ENCODE measurements at regions not wholly inside any gene's neighbourhood (a gene's known extent, or its start where the extent isn't known, plus 50 kb on each side); places are given as distances from the start of the nearest gene placed in this dataset.

GRCh38 chr2:66058675-66059074, 376.2 kb upstream of the MEIS1 start:
- H3K9me3 ChIP-seq, result no peaks in the 10 kb centered on the region
- H3K27ac ChIP-seq (ENCODE audit: low read depth in 2 of 2, low read length in 1 of 2), result no peak overlapping the region
- TF ChIP-seq FOXJ3 (CRISPR knock-in tag; IDR thresholded peaks at IDR 0.05) (no peak), ZBTB33 (IDR thresholded peaks at IDR 0.05; ENCODE audit: borderline replicate concordance, low read depth) (no peak)
- no peaks in the 10 kb centered on the region for H3K79me2 ChIP-seq (ENCODE audit: insufficient read depth)
- H3K4me3 ChIP-seq (ENCODE audit: low read depth in 2 of 2, low read length in 1 of 2), result no peak overlapping the region
- no peaks in the 10 kb centered on the region for H3K27me3 ChIP-seq (ENCODE audit: insufficient read depth)
- H3K9me2 ChIP-seq, result no peaks in the 10 kb centered on the region
- ChIA-PET POLR2A (no interaction called here), CTCF (no interaction called here)
- H3F3A ChIP-seq (replicated peaks; ENCODE audit: insufficient read depth), result no peaks in the 10 kb centered on the region
- H3K9ac ChIP-seq, result no peak overlapping the region
- H4K20me1 ChIP-seq (ENCODE audit: insufficient read depth), result no peaks in the 10 kb centered on the region
- no peak overlapping the region for H2AFZ ChIP-seq (ENCODE audit: low read depth)
- peaks cover 0 to 2% of the 10 kb centered on the region in 2 experiments; a peak in 2 of 4 replicates for H3K4me1 ChIP-seq (ENCODE audit: control insufficient read depth in 1 of 2, insufficient read depth in 2 of 2, low read depth in 1 of 2, low read length in 1 of 2)
- no peak overlapping the region; the same call in 1 of the 2 replicates for H3K4me2 ChIP-seq
- H3K36me3 ChIP-seq (replicated peaks in 1 of 2; ENCODE audit: control insufficient read depth in 1 of 2, insufficient read depth in 2 of 2, low read length in 1 of 2), result no peaks in the 10 kb centered on the region
- DNase-seq, result no peak
- WGBS (ENCODE audit: low lambda C conversion rate), result 73% methylated on average over 4 of the region's 4 CpGs

GRCh38 chr2:66057844-66058243, 377.1 kb upstream of the MEIS1 start:
- Histone ChIP-seq H3F3A (replicated peaks; ENCODE audit: insufficient read depth) (no peaks in the 10 kb centered on the region), H4K20me1 (ENCODE audit: insufficient read depth) (no peaks in the 10 kb centered on the region), H3K27ac (ENCODE audit: low read depth in 2 of 2, low read length in 1 of 2) (no peak overlapping the region; a peak in 1 of 4 replicates), H3K9me2 (no peaks in the 10 kb centered on the region), H3K27me3 (ENCODE audit: insufficient read depth) (no peaks in the 10 kb centered on the region), H3K4me2 (no peak overlapping the region), H3K79me2 (ENCODE audit: insufficient read depth) (no peaks in the 10 kb centered on the region), H3K4me1 (ENCODE audit: control insufficient read depth in 1 of 2, insufficient read depth in 2 of 2, low read depth in 1 of 2, low read length in 1 of 2) (peaks cover 0 to 2% of the 10 kb centered on the region in 2 experiments; a peak in 2 of 4 replicates), H3K9ac (no peak overlapping the region), H2AFZ (ENCODE audit: low read depth) (no peak overlapping the region), H3K9me3 (no peaks in the 10 kb centered on the region), H3K4me3 (ENCODE audit: low read depth in 2 of 2, low read length in 1 of 2) (no peak overlapping the region), H3K36me3 (replicated peaks in 1 of 2; ENCODE audit: control insufficient read depth in 1 of 2, insufficient read depth in 2 of 2, low read length in 1 of 2) (no peaks in the 10 kb centered on the region)
- ChIA-PET CTCF (interaction anchor here (0.6 kb wide), 1 partner anchor 148 kb away, joined by 3 read pairs; no protein-coding TSS in a partner anchor), POLR2A (no interaction called here)
- TF ChIP-seq TAF1 (IDR thresholded peaks at IDR 0.05; ENCODE audit: borderline replicate concordance, low read depth, low read length), result no peak
- no peak for TF ChIP-seq MXI1 (IDR thresholded peaks at IDR 0.05; ENCODE audit: low read depth, low read length)
- no peak for TF ChIP-seq MEF2A (IDR thresholded peaks at IDR 0.05; ENCODE audit: borderline replicate concordance, low read depth)
- no peak for TF ChIP-seq RAD21 (IDR thresholded peaks at IDR 0.05; ENCODE audit: low read length)
- no peak for TF ChIP-seq RFX5 (IDR thresholded peaks at IDR 0.05; ENCODE audit: low read length)
- no peak for TF ChIP-seq PBX3 (IDR thresholded peaks at IDR 0.05)
- no peak for TF ChIP-seq EZH2phosphoT487 (IDR thresholded peaks at IDR 0.05; ENCODE audit: borderline replicate concordance, low read depth)
- no peak for TF ChIP-seq POLR2AphosphoS5 (IDR thresholded peaks at IDR 0.05; ENCODE audit: low read depth, low read length)
- no peak for TF ChIP-seq FOXJ3 (CRISPR knock-in tag; IDR thresholded peaks at IDR 0.05)
- 0 out of 2 replicates have a peak, but pooled peaks have one; percentile 31 for TF ChIP-seq GATA2 (CRISPR knock-in tag; IDR thresholded peaks at IDR 0.05)
- no peak for TF ChIP-seq ELF1 (IDR thresholded peaks at IDR 0.05)
- no peak for TF ChIP-seq CHD2 (IDR thresholded peaks at IDR 0.05; ENCODE audit: low read length, partially characterized antibody)
- TF ChIP-seq, protein P1, sequence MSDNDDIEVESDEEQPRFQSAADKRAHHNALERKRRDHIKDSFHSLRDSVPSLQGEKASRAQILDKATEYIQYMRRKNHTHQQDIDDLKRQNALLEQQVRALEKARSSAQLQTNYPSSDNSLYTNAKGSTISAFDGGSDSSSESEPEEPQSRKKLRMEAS (IDR thresholded peaks at IDR 0.05; ENCODE audit: low read depth), result no peak
- TF ChIP-seq RCOR1 (IDR thresholded peaks at IDR 0.05; ENCODE audit: low read length), result peak; percentile 30; the same call in 1 of the 2 replicates
- TF ChIP-seq JUND (IDR thresholded peaks at IDR 0.05), result no peak
- TF ChIP-seq FOSL2 (IDR thresholded peaks at IDR 0.05; ENCODE audit: borderline replicate concordance, low read depth), result no peak
- no peak for TF ChIP-seq ZBTB33 (IDR thresholded peaks at IDR 0.05; ENCODE audit: borderline replicate concordance, low read depth)
- no peak for TF ChIP-seq SMC3 (IDR thresholded peaks at IDR 0.05; ENCODE audit: low read depth, low read length)
- TF ChIP-seq EP300 (IDR thresholded peaks at IDR 0.05; ENCODE audit: borderline replicate concordance in 1 of 2, low read depth in 1 of 2, low read length in 1 of 2), result peak in 1 of 2 experiments; percentile 73; a peak in 1 of 4 replicates
- TF ChIP-seq NRF1 (IDR thresholded peaks at IDR 0.05; ENCODE audit: low read depth, low read length), result no peak
- no peak for TF ChIP-seq RXRA (IDR thresholded peaks at IDR 0.05; ENCODE audit: borderline replicate concordance, low read depth)
- no peak for TF ChIP-seq YY1 (IDR thresholded peaks at IDR 0.05; ENCODE audit: low read depth)
- 3% methylated on average over 1 of the region's 1 CpG for WGBS (ENCODE audit: low lambda C conversion rate)
- DNase-seq, result peak; percentile 18
